Right renal cortex interstitium (tissue), 3 donors: ENCODE measurements at regions not wholly inside any gene's neighbourhood (a gene's known extent, or its start where the extent isn't known, plus 50 kb on each side); places are given as distances from the start of the nearest gene placed in this dataset.
"Not testable (repeated sequence)": the region's sequence is repeated elsewhere in the genome, so short reads cannot be mapped to it uniquely, and the experiment has no call there.

ENCODE experiments used
- DNase-seq, 3 donors: peaks; one replicate each; pipeline ENCODE4 v3.0.0-alpha.2; 2013; ENCODE audit warnings: low read depth in 3 of 3, low spot score in 2 of 3

DNA sequence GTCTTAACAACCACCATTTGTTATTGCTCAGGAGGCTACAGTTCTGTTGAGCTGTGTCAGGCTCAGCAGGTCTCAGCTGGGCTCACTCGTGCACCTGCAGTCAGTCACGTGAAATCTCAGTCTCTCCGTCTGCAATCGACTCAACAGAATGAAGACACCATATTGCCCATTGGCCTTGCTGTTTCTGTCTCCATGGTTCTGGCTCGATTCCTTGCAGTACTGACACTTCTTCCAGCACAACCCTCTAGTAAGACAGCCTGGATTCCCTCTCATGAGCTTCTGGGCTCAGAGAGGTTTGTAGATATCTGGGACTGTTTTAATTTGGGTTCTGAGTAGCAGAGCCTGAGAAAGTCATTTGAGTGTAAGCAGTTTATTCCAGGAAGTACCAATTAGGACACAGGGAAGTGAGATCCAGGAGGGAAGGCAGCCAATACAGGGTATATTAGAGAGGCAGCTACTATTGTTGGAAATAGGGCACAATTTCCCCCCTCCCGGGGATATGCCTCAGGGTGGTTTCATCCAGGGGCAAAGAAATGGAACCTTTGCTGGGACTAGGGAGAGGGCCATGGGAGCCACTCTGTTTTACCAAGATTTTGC is 87.4 kb upstream of the RALGAPA2 start:
- DNase-seq: no peak

DNA sequence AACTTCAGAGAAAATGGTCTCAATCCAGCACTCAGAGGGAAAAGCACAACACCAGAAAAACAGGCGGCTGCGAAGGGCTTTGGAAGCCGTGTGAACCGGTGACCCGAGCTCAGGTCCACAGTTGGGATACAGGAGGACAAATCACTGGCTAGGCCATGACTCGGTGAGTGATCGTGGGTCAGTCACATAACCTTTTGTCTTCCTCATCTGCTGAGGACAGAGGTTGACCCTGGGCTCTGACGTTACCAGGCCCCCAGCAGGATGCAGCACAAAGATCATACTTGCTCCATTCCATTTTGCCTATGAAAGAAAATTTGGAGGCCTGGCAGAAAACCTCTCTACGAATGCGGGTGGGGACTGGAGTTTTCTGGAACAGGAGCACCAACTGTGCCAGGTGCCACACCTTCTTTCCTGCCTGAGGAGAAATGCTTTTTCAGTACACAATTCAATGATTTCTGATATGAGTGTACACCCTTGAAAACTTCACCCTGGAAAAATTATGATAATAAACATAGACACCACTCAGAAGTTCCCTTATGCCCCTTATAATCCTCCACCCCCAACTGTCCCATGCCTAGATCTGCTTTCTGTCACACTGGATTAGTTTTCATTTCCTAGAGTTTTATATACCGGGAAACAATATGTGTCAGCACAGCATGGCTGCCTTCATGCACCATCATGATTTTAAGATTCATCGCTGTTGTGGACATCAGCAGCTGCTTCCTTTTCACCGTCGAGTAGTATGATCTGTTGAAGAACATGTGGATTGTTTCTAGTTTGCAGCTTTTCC is 85.3 kb upstream of the RALGAPA2 start:
- DNase-seq: no peak

DNA sequence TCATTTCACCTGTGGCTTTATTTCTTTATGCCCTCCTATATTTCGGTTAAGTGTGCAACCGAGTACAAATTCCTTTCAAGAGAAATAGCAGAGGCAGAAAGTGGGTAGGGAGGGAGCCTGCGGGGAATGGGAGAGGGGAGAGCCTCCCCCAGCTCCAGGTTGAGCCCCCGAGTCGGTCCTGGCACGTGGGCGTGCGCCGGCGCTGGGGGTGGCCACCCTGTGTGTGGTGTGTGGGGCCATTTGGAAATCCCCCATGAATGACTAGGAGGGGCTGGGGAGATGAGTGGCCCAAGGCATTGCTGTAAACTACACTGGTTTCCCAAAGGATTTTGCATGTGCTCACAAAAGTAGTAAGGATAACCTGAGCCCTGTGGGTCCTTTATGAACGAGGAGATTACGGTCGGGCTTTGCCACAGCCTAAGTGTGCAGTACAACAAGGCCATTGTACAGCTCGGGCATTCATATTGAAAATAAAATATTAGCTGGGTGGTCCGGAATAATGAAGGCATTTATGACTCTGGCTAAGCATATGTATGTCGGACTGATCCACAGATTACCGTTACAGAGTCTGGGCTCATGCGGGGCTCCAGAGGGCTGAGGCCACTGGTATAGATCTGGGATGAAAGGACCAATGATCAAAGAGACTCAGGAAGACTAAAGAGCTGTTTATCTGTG is 84.5 kb upstream of the RALGAPA2 start:
- DNase-seq: no peak

DNA sequence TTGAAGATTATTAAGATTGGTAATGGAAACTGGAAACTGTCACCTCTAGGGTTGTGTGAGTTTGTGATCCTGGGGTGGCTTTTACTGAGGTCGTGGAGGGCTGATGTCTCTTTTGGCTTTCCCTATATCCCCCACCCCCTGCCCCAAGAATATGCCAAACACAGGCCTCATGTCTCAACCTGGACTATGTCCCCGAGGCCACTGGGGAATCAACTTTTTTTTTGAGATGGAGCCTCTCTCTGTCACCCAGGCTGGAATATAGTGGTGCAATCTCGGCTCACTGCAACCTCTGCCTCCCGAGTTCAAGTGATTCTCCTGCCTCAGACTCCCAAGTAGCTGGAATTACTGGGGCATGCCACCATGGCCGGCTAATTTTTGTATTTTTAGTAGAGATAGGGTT is 83.3 kb upstream of the RALGAPA2 start:
- DNase-seq: no peak

DNA sequence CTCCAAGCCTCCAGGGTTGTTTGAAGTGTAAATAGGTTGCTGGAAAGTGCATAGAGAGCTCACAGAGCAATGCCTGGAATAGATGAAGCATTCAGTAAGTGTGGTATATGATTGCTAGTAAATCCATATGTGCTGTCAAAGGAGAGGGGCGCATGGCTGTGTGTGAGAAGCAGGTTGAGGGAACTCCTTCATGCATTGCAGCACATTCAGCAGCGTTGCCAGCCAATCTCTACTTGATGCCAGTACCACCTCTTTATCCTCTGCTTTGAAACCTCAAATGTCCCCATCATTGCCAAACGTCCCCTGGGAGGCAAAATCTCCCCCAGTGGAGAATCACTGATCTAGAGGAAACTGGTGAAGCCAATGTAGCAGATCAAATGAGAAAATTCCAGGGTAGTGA is 82.7 kb upstream of the RALGAPA2 start:
- DNase-seq: no peak

DNA sequence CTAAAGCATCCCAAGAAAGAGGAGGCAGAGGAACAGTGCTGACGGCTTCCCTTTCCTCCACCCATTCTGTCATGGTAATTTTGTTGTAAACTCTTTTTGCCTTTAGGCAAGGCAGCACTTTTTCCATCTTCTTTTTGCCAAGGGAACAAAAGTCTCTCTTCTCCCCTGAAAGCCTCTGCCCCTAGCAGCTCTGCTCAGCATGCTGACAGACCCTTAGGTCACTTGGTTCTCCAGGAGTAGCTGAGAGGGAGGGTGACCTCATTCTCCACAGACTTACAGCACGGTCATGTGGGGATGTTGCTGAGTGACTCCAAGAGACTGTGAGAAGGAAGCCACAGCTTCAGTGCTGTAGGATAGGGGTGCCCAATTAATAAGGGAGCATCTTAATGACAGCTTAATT is 81.1 kb upstream of the RALGAPA2 start:
- DNase-seq: no peak

DNA sequence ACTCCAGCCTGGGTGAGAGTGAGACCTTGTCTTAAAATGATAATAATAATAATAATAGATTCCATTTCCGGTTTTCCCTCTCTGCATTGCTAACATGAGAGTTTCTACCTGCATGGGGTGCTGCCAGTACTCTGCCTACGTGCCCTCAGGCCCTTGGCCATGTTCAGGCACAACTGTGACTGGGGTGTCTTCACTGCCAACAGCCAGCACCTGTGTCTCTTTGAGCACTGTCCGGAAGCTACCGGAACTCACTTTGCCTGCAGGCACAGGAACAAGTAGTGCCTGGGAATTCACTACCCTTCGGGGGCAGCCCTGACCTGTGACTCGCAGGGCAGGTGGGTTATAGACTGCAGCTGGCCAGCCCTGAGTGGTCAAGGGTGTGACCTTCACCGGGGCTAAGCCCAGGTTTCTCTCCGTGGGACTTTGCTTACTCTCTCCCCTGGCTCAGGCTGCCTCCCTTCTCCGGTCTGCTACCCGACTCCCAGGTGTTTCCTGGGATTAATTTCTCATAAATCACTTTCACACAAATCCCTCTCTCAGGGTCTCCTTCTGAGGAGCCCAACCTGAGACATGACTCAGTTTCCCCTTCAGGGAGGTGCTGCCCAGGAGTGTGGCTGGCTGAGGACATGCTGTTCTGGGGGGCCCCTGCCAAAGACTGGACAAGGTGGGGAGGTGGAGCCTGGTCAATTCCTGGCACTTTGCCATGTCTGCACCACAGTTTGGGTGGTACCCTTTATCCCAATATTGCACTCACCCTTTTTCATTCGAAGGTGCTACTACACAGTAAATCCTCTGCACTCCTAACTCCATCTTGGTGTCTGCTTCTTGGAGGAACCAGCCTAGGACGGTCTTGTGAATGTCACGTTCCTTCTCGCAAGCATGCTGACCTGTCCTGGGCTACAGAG is 79.5 kb upstream of the RALGAPA2 start:
- no peak for DNase-seq

DNA sequence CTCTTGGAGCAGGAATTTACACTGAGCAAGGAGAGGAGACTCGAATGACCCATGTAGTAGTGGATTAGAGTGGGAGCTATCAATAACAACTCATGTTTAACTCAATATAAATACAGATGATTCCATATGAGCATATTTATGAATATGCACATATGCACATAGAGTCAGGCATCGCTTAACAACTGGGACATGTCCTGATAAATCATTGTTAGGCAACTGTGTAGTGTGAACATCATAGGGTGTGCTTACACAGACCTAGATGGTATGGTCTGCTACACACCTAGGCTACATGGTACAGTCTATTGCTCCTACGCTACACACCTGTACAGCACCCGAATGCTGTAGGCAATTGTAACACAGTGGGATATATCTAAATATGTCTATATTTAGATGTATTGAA is 75.9 kb upstream of the RALGAPA2 start:
- DNase-seq: no peak

DNA sequence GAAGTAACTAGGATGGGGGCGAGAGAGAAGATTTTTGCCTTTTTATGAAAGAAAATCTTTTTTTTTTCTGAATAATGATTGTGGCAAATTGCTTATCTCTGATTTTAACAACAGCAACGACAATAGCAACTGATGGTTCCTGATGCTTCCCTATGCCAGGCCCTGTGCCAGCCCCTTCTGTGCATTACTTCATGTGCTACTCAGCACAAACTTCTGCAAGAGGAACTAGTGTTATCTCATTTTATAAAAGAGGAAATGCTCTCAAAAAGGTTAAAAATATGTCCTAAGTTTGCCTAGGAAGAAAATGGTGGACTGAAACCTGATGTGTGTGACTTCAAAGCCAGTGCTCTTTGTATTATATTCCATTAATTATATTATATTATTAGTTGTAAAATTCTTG is 74.0 kb upstream of the RALGAPA2 start:
- no peak for DNase-seq

DNA sequence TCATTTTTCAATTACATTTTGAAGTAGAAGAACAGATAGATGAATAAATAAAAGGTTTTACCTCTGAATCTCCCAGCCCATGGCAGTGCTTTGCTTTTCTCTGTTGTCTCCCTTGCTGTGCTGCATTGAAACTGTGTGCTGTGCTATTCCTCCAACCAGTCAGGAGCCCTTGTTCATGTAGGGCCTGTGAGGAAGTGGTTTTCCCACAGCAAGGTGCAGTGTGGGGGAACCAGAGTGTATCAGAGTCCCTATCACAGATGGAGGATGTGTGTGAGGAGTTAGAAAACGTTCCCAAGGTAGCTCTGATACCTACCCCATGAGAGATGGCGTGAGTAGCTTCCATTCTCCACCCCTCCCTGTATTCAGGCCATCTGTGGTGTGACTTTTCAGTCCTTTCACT is 72.8 kb upstream of the RALGAPA2 start:
- no peak for DNase-seq

DNA sequence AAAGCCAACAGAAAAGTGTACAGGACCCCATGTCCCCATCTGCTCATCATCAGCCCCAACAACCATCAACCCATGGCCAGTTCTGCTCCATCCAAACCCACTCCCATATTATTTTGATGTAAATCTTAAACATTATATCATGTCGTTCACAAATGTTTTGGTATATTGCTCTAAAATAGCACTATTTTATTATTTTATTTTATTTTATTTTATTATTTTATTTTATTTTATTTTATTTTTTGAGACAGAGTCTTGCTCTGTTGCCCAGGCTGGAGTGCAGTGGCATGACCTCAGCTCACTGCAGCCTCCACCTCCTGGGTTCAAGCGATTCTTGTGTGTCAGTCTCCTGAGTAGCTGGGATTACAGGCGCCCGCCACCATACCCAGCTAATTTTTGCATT is 72.0 kb upstream of the RALGAPA2 start:
- DNase-seq: not testable (repeated sequence)

DNA sequence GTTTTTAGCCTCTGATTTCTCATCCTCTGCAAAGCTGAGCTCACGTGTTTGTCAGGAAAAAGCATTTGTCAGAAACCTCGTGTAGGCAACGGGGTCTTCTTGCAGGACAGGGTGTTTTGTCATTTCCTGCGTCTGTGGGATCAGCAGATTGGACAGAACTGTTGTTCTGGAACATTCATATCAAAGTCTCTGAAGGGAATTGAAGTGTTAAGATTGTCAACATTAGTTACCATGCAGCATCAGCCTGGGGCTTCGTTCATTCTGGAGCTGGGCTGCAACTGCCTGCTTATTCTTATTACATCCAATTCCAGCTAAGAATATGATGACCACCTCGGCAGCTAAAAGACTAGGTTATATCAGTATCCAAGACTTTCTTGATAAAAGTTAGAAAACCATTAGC is 71.0 kb upstream of the RALGAPA2 start:
- no peak for DNase-seq

DNA sequence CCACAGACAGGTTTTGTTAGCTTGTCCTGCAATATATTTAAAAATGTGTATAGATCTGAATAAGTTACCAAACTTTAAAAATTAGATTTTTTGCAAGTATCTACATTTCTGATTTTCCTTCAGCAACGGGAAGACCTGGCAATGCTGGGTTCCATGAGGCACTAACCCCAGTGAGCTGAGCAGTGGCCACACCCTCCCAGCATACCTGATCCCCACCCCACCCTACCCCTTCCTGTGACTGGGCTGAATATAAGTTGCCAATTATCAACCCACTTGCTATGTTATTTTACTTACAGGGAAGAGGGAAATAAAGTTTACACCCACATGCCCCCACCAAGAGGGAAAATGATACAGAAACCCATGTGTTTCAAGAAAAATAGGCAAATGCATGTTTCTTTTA is 70.3 kb upstream of the RALGAPA2 start:
- DNase-seq: no peak

DNA sequence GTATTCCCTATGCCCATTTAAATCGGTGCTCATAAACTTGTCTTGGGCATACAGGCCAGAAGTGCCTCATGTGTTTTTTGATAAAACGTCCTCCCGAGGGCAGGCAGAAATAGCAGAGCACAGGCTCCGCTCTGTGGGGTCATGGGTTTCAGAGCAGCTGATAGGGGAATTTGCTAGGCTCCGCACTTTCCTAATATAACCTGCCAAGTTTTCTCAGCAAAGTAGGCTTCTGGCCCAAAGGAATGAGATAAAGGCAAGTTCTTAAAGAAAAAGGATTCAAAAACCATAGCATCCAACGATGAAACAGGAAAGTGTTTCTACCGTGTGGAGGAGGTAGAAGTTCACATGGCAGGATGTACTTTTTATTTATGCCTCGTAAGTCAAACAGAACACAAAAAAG is 69.8 kb upstream of the RALGAPA2 start:
- DNase-seq: no peak

DNA sequence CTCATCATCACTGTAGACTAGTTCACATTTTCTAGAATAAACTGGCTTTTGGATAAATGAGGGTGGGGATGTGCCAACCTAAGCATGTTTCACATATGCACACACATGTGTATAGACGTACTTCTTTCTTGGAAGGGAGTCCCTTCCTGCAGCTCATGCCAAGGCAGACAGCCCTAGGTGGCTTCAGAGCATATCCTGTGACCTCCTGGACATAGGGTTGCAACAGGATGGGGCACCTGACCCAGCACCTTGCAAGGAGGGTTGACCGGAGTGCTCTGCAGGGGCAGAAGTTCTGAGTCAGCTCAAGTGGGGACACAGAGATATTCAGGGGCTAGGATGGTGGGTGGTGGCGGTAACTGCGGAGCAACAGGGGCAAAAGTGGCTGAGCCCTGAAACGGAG is 68.6 kb upstream of the RALGAPA2 start:
- no peak for DNase-seq

DNA sequence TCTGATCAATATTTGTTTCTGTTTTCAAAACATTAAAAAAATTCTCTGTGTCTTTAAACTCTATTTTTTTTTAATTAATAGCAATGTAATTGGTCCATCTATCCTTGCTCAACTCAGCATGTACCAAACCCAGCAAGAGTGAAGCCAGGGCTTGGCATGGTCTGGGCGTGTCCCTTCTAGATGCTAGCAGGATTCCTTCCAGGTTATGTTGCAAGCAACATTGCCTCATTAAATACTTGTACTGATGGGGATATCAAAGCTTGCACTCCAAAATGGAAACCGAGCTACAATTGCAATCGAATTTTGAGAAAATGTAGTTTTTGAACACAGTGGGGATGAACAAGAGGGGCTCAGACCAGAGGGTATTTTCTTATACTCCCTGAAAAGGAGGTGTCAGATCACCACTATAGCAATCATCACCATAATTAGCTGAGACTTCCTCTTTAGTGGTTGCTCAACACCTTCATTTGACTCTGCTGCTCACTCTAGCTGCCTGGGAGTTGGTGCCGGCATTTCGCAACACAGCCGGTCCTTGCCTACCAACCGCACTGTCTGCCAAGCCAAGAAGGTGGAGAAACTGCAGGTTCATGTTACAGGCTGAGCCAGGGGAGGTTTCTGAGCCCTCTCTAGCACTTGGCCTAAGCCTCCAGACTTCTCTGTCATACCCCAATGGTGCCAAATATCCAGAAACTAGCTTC is 67.8 kb upstream of the RALGAPA2 start:
- DNase-seq: no peak

DNA sequence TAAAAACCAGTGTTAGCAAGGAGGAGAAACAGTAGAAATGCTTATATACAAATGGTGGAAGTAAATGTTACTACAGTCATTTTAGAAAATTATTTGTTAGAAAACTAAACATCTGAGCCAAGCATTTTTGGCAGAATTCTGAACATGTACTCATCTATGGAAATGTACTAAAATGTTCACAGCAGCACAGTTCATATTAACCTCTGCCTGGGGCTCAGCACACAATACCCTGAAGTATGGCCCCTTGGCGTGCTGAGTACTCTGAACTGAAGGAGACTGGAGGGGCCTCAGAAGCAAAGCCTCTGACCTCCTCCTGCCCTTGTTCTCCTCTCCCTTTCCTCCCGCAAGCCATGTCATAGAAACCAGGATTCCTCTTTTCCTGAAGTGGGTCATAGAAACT is 66.2 kb upstream of the RALGAPA2 start:
- no peak for DNase-seq

DNA sequence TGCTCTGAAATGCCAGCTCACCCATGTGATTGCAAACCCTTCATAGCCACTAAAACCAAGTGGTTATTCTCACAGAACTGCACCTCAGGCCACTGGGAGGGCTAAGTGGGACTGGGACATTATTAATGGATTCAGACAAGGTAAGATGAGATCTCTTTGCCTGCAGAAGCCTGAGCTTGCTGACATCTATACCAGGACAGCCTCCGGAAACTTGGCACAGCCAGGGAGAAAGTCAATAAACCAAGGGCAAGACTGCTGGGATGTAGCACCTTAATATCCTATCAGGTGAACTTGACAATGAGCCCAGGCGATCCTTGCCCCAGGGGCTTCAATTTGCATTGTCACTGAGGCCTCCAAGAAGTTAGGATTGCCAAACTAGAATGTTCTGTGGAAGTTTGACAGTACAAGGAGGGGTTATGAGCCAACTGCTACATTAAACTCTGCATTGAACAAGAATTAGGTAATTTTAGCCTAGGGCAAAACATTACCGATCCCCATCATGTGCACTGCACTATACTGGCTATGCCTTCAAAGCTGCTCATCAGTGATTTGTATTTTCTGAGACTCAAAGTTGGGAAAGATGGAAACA is 60.1 kb upstream of the RALGAPA2 start:
- no peak for DNase-seq

DNA sequence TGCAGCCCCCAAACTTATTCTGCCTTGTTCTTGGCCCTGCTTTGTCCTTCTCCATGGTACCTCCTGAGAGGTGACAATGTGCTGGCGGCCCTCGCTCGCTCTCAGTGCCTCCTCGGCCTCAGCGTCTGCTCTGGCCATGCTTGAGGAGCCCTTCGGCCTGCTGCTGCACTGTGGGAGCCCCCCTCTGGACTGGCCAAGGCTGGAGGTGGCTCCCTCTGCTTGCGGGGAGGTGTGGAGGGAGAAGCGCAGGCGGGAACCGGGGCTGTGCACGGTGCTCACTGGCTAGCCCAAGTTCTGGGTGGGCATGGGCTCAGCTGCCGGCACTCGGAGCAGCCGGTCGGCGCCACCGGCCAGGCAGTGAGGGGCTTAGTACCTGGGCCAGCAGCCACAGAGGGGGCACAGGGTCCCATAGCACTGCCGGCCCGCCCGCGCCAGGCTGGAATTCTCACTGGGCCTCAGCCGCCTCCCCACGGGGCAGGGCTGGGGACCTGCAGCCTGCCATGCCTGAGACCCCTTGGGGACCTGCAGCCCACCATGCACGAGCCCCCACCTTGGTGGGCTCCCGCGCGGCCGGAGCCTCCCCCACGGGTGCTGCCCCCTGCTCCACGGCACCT is 55.9 kb upstream of the RALGAPA2 start:
- DNase-seq: no peak
